GM13977 (cell line): ENCODE measurements at regions not wholly inside any gene's neighbourhood (a gene's known extent, or its start where the extent isn't known, plus 50 kb on each side); places are given as distances from the start of the nearest gene placed in this dataset.

ENCODE experiments used
- DNase-seq: peaks from one replicate; pipeline ENCODE4 v3.0.0; 2012; ENCODE audit warnings: low spot score
- in situ Hi-C: fragments of 300-500 bp; cut with MboI; formaldehyde crosslinking; loops from one replicate; pipeline ENCODE4 v1.12.0; 2022; ENCODE audit warnings: low sequenced_read_pairs, low pct_unique_long_range_greater_than_20kb, mixed read lengths, inconsistent platforms; ENCODE audit not compliant: unreplicated experiment
- TF ChIP-seq, protein P1 (sequence below): IDR thresholded peaks from 2 replicates; pipeline ENCODE4 v1.5.1; 2012; ENCODE audit warnings: mild to moderate bottlenecking, control low read depth; ENCODE audit not compliant: insufficient read depth; ENCODE audit errors: extremely low read depth, missing control alignments

- DNase-seq = no peak
- TF ChIP-seq, protein P1, sequence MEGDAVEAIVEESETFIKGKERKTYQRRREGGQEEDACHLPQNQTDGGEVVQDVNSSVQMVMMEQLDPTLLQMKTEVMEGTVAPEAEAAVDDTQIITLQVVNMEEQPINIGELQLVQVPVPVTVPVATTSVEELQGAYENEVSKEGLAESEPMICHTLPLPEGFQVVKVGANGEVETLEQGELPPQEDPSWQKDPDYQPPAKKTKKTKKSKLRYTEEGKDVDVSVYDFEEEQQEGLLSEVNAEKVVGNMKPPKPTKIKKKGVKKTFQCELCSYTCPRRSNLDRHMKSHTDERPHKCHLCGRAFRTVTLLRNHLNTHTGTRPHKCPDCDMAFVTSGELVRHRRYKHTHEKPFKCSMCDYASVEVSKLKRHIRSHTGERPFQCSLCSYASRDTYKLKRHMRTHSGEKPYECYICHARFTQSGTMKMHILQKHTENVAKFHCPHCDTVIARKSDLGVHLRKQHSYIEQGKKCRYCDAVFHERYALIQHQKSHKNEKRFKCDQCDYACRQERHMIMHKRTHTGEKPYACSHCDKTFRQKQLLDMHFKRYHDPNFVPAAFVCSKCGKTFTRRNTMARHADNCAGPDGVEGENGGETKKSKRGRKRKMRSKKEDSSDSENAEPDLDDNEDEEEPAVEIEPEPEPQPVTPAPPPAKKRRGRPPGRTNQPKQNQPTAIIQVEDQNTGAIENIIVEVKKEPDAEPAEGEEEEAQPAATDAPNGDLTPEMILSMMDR = no peak
- in situ Hi-C loops = no loop called here
Observed at GRCh38 chr18:75504469-75504868, 77.0 kb upstream of the SMIM21 start.

GRCh38 chr18:75503615-75504014, 76.1 kb upstream of the SMIM21 start:
- TF ChIP-seq, protein P1 = no peak
- in situ Hi-C loops = no loop called here

GRCh38 chr18:75502286-75502685, 74.8 kb upstream of the SMIM21 start:
- in situ Hi-C loops = no loop called here
- no peak for DNase-seq
- TF ChIP-seq, protein P1 = no peak

More at GRCh38 chr18:75503615-75504014, 76.1 kb upstream of the SMIM21 start:
- no peak for DNase-seq

DNA sequence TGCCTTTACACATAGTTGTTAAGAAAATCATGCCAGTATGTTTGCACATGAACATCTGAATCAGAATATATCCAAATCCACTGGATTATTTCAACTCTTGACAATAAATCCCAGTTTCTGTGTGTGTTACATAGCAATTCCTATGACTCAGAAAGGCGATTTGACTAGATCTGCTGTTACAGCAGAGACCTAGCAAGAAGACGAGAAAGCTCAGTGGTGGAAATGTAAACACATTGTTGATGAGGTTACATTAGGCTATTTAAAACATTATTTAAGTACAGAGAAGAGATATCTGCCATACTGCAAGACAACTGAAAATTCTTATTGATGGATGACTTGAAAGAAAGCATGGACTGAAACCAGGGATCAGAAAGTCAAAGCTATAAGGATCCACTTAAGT, 73.0 kb upstream of the SMIM21 start:
- no peak for DNase-seq
- in situ Hi-C loops = no loop called here
- TF ChIP-seq, protein P1 = no peak

- in situ Hi-C loops = no loop called here
- TF ChIP-seq, protein P1 = no peak
- no peak for DNase-seq
Observed at GRCh38 chr18:75497576-75498235, 70.2 kb upstream of the SMIM21 start.

GRCh38 chr18:75496151-75496550, 68.6 kb upstream of the SMIM21 start:
- no peak for DNase-seq
- TF ChIP-seq, protein P1 = no peak
- in situ Hi-C loops = no loop called here

DNA sequence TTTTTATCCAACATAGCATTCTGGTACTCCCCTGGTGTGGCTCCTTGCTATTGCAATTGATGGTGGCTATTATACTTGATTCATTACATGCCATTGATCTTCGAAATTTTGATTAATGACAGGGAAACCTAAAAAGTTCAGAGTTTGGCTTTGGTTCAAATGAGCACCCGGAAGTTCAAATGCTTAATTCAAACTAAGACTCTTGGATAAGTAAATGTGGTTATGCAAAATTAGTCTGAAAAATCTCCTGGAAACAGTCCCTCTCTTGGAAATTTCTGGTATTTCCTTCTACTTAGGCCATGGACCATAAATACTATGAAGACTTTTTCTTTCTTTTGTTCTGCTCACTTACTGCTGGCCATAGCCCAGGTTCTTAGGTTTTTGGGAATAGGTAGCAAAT, 65.3 kb upstream of the SMIM21 start:
- in situ Hi-C loops = no loop called here
- DNase-seq = no peak
- TF ChIP-seq, protein P1 = no peak
